GM11168 (cell line): ENCODE measurements at regions not wholly inside any gene's neighbourhood (a gene's known extent, or its start where the extent isn't known, plus 50 kb on each side); places are given as distances from the start of the nearest gene placed in this dataset.
"Not testable (repeated sequence)": the region's sequence is repeated elsewhere in the genome, so short reads cannot be mapped to it uniquely, and the experiment has no call there.

ENCODE experiments used
- in situ Hi-C: fragments of 300-500 bp; cut with MboI; formaldehyde crosslinking; loops from one replicate; pipeline ENCODE4 v1.12.0; 2022; ENCODE audit warnings: low sequenced_read_pairs; ENCODE audit not compliant: unreplicated experiment

DNA sequence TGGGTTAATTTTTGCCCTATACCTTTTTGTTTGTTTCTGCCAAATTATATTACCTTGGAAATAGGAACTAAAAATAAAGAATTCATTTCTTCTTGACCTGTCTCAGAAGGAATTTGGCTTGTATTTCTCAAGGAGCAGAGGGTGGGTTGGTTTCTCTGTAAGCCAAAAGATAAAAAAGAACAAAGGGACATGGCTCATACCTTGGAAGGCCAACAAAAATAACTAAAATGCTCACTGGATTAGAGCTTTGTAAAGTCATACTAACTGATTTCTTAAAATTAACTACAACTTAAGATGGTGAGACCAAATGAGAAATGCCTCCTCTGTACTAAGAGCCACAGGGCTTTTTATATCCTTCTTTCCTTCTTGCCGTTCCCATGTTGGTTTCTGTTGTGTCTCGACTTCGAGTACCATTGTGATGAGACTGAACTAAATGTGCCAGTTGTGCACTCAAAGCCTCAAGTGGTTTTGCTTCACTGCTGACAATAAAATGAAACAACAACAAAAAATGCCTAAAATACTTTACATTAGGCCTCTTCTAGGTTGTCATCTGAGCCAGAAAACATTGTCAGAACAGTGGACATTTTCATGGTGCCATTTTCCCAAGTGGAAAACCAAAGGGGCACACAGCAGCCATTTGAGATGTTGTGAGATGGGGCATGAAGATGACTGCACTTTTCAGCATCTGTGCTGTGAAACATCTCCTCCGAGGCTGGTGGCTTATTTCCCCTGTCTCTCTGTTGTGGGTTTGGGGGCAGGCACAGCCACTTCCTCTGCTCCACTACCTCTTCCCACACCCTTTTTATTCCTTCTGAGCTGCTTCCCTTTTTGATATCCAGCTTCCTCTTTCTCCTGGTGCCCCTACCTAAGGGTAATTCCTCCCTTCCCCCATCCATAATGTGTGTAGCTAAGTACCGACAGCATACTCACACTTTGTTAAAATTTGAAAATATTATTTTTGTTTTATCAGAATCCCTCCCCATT, 51.8 kb upstream of the AGR3 start:
- in situ Hi-C loops, result no loop called here

DNA sequence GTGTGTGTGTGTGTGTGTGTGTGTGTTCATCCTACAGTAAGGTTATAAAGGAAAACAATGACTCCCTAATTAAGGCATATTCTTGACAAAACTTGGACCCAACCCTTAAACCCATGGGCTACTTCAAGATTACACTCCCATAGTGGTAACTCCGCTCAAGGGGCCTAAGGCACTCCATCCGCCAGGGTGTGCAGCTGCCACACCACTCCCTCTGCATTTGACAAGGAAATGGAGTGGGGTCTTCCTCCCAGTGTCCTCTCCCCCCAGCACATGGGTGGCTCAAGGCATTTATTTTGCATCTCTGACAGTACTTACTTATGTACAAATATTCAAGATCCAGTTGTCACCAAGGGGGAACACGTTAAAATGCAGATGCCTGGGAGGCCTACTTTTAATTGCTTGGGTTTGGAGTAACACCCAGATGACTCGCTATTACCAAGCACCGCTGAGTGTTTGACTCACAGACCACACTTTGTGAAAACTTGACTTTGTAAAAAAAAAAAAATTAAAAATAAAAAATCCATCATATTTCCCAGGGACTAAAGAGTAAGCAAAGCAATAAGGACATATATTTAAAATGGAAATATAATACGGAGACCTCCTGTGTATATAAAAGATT, 53.0 kb upstream of the AGR3 start:
- in situ Hi-C loops, result no loop called here

DNA sequence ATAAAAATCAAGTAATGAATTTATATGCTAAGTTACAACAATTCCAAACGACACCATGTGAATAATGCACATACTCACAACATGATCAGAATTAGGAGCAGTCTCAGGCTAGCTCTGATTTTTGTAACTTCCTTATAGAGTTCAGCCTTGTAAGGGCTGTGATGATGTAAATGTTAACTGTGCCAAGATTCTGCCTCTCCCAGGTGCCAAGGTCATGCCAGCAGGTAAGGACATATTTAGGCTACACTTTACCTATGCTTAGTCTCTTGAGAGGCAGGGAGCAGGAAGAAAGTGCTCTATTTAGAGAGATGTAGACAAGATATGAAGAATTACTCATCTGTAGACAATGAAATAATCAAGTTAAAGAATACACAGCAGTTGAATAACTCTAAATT, 53.6 kb upstream of the AGR3 start:
- in situ Hi-C loops, result no loop called here

DNA sequence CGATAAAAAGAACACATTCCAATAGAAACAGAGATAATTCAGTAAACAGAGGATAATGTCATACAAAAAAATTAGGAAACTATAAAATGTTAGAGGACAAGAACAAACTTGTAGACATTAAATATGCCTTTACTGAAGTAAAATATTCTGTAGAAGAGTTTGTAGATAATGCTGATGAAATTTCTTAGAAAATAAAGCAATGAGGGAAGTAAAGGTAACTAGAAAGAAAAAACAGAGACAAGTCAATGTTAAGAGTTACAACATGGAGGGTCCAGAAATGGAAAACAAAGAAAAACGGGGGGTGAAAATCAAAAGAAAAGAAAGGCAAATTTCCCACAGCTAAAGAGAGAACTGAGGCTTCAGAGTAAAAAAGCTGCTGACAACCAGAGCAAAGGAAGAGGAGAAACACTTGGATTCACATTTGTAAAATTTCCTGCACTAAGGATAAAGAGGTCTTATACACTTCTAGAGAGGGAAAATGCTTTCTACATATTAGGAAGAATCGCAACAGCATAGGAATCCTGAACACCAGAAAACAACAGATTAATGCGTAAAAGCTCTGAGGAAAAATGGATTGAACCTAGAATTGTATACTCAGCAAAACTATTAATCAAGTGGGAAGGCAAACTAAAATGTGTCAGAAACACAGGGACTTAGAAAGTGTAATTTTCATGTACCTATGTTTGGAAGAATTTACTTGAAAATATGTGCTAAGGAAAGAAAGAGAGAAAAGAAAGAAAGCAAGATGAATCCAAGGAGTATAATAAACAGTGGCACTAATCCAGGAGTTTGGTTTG, 55.0 kb upstream of the AGR3 start:
- in situ Hi-C loops, result no loop called here

DNA sequence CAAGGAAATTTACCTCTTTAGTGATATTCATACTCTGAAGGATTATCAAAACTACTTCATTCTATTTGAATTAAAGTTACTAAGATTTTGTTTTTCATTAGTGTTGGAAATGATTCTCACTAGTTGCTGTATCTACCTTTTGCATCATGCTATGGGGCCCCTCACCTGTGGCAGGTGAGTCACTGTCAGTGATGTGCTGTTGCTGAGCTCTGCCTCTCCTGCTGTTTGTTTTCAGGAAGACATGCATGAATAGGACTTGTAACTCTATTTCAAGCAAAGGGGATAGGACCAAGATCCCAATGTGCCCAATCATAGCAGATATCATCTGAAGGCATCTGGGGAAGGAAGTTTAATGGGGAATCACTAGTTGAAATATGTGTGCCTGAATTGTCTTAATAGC, 57.4 kb upstream of the AGR3 start:
- in situ Hi-C loops, result no loop called here

DNA sequence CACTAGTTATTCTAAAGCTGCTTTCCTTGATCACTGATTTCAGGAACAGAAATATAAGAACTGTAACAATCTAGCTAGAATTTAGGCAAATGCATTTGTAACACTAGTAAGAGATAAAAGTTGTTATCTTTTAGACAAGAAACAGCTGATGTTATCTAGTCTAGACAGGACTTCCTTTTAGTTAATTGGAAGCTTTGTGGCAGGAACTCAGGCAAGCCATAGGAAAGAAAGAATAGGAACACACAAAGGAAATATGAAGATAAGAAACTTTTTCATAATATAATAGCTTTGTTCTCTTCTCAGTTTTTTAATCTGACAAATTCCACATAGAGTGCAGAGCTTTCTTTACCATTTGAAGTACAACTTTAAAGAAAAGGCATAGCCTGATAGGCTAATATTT, 59.0 kb upstream of the AGR3 start:
- in situ Hi-C loops, result no loop called here

DNA sequence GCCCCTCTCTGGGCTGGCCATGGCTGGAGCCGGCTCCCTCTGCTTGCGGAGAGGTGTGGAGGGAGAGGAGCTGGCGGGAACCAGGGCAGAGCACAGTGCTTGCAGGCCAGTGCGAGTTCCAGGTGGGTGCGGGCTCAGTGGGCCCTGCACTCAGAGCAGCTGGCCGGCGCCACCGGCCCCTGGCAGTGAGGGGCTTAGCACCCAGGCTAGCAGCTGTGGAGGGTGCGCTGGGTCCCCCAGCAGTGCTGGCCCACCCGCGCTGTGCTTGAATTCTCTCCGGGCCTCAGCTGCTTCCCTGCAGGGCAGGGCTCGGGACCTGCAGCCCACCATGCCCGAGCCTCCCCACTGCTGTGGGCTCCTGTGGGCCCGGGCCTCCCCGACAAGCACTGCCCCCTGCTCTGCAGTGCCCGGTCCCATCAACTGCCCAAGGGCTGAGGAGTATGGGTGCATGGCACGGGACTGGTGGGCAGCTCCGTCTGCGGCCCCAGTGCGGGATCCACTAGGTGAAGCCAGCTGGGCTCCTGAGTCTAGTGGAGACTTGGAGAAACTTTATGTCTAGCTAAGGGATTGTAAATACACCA, 61.2 kb upstream of the AGR3 start:
- in situ Hi-C loops, result no loop called here

DNA sequence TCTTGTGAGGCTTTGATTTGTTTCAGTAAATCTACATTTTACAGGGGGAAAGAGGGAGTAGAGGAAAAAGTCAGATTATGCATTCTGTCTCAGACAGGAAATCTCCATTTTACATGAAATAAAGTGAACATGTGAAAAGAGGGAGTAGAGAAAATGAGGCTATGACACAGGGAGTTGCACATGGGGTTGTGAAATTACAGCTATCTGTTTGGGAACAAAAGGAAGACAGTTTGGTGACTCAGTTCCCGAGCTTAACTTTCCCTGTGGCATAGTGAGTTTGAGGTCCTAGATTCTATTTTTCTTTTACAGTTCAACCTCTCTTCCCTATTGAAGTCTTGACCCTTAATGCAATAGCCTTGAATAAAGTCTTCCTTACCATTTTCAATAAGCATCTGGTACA, 63.2 kb upstream of the AGR3 start:
- in situ Hi-C loops, result no loop called here

DNA sequence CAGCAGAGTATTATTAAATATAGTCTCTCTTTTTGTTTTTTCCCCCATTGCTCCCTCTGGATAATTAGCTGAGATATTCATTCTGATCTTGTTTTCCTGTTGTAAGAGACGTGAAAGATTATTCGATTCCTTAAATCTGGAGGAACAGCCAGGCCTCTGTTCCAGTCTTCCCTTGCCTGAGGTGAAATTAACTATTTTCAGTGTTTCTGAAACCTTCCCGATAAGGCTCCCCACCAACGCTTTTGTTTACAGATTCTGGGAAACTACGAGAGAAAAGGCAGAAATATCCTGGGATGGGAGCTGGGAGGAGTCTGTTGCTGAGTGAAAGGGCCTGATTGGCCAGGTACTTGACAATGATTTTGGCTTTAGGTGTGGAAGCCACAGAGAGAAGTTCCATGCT, 63.6 kb upstream of the AGR3 start:
- in situ Hi-C loops, result no loop called here

DNA sequence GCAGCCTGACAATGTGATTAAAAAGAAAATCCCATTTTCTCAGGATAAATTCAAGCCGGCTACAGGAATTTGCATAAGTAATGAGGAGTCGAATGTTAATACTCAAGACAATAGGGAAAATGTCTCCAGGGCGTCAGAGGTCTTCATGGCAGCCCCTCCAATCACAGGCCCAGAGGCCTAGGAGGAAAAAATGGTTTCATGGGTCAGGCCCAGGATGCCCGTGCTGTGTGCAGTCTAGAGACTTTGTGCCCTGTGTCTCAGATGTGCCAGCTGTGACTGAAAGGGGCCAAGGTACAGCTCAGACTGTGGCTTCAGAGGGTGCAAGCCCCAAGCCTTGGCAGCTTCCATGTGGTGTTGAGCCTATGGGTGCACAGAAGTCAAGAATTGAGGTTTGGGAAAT, 66.3 kb upstream of the AGR3 start:
- in situ Hi-C loops, result not testable (repeated sequence)

DNA sequence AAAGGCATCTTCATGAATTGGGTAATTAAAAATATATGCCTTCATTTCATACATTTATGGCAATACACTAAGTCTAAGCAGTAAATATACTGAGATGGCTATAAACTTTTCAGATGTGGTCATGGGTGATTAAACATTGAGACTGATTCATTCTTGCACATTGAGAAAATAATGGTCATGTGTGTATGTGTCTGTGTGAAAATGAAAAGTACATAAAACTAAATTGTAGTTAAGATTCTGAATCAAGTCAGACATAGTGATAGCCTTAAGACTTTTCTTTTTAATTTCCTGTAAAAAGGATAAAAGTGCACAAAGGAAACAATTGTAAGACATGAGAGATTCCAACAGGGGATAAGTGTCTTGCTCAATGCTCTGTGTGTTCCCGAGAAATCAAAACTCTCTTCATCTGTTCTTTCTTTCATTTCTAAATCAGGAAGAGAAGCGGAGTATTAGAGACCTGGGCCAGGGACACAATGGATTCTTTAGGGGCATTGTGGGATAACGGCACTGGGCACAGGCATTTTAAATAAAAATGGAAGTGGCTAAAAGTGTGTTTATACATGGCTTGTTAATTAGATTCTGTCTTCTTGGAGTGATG, 69.8 kb upstream of the AGR3 start:
- in situ Hi-C loops, result no loop called here

DNA sequence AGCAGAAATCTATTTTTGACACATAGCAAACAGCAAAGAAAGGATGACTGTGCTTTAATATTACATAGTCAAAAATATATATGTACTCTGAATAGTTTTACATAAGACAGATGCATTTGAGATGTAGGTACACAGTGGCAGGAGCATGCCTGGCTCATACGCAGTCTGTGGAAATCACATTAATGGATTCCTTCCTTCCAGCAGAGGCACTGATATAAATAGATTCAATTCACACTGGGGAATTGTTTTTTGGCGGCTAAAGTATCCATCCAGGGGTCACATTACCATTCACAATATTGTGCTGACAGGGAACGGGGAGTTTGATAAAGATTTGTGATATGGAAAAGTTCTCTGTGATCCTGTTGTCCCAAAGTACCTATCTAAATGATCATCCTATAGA, 72.5 kb upstream of the AGR3 start:
- in situ Hi-C loops, result no loop called here

DNA sequence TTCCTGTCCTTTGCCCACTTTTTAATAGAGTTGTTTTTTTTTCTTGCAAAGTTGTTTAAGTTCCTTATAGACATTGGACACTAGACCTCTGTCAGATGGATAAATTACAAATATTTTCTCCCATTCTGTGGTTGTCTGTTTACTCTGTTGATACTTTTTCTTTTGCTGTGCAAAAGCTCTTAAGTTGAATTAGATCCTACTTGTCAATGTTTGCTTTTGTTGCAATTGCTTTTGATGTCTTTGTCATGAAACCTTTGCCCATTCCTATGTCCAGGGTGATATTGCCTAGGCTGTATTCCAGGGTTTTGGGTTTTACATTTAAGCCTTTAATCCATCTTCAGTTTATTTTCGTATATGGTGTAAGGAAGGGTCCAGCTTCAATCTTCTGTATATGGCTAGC, 76.9 kb upstream of the AGR3 start:
- in situ Hi-C loops, result no loop called here

DNA sequence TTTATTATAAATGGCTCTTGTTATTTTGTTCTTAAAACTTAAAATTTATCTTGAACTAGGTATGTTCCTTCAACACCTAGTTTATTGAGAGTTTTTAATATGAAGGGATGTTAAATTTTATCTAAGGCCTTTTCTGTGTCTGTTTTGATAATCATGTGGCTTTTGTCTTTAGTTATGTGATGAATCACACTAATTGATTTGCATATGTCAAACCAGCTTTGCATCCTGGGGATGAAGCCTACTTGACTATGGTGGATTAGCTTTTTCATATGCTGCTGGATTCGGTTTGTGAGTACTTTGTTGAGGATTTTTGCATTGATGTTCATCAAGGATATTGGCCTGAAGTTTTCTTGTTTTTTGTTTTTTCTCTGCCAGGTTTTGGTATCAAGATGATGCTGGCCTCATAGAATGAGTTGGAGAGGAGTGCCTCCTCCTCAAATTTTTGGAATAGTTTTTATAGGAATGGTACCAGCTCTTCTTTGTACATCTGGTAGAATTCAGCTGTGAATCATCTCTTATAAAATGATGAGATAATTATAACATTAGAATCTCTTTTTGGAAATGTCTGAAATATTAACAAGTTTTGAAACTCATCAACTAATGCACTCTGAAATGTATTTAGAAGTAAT, 78.7 kb upstream of the AGR3 start:
- in situ Hi-C loops, result no loop called here

DNA sequence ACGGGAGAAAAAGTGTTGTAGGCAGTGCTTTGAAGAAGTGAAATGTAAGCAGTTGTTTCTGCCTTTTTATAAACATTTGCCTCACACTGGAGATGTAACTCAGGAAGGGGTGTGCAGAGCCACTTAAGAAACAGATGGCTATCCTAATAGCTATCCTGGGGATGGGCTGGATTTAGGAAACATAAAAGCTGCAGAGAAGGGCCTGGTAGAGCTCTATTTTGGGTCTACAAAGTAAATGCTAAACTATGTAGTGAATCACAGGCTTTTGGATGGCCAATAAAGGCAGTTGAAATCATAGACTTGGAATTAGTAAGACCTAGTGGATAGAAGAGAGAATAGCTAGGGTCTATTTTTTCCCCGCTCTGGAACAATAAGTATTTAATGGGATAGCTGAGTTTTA, 79.9 kb upstream of the AGR3 start:
- in situ Hi-C loops, result no loop called here

DNA sequence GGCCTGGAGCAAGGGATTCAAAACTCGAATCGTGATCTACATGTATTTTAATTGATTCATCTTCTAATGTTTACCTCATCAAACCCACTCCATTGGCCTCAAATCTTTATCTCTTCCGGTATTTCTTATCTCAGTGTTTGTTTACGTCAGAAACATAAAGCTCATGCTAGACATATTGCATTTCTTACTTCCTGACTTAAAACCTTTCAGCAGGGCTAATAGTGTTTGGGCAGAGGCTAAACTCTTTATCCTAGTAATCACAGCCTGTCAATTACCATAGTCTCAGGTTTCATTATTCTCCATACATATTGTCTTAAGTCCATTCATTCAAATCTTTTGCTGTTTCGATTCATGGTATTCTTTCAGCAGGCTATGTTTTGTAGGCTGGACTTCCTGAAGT, 81.3 kb upstream of the AGR3 start:
- in situ Hi-C loops, result no loop called here

DNA sequence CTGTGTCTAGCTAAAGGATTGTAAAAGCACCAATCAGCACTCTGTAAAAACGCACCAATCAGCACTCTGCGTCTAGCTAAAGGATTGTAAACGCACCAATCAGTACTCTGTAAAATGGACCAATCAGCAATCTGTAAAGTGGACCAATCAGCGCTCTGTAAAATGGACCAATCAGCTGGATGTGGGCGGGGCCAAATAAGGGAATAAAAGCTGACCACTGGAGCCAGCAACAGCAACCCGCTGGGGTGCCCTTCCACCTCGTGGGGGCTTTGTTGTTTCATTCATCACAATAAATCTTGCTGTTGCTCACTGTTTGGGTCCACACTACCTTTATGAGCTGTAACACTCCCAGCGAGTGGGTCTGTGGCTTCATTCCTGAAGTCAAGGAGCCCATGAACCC, 83.9 kb upstream of the AGR3 start:
- in situ Hi-C loops, result not testable (repeated sequence)

DNA sequence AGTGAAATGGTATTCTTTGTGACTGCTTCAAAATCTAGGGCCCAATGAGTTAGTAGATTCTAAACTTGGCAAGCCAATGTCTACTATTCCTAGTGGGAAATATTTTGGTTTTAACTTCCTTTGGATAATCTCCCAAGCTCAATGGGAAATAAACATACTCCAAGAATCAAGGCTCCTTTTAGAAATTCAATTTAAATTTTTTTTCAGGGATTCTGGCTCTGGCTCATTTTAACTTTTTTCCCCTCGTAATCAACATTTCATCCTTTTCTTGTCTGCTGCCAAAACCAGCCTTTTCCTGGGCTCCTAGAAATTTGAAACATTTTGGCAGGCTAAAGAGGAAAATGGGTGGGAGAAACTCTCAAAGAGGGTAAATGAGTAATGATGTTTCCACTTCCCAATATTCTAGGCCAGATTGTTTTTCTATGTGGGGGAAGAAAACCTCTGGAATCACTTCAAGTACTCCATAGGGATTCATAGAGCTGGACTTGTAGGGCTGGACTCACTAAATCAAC, 85.6 kb upstream of the AGR3 start:
- in situ Hi-C loops, result no loop called here

DNA sequence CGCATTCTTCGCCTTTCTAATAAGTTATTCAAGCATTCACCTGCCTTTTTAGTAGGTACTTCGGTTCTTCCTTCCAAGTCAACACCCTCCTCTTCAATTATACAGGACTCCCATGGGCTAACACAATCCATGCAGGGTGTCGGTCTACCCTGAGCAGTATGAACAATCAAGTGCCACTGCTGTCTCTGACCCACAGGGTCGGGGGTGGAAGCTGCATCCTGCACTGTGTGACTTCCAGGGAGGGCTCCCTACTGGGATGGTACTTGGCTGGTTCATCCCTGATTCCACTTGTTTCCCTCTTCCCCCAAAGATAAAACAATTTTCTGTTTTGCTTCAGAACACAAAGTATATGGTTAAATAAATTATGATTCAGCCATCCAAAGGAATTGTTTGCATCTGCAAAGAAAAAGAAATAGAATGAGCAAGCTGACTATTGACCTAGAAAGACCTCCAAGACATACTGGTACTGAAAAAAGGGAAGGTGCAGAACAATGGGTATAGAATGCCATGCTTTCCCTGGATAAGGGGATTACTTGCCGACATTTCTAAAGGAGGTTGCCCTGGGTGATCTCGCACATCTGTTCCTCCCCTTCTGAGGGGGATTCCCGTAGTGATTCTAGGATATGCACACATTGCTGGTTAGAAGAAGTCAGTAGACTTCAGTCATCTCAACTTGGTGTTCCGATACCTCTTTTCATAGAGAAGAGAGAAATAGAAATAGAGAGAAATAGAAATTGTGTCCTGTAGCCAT, 89.1 kb upstream of the AGR3 start:
- in situ Hi-C loops, result no loop called here
